Heart right ventricle (tissue), 16 donors: ENCODE measurements at regions not wholly inside any gene's neighbourhood (a gene's known extent, or its start where the extent isn't known, plus 50 kb on each side); places are given as distances from the start of the nearest gene placed in this dataset.
"Not testable (repeated sequence)": the region's sequence is repeated elsewhere in the genome, so short reads cannot be mapped to it uniquely, and the experiment has no call there.

Experiments used
- ATAC-seq, 8 donors: fragments of 200-7000 bp; cut with Tn5 transposase; one replicate each; pipeline ENCODE4 v1.9.1; 2020; ENCODE audit warnings: mild to moderate bottlenecking in 8 of 8, moderate library complexity in 8 of 8, moderate number of reproducible peaks in 1 of 8
- DNase-seq, 2 donors: peaks; one replicate each; pipeline ENCODE4 v3.0.0-alpha.2; 2020
- H3K27ac ChIP-seq, 10 donors: fragments of 200-600 bp; sonication (generic) in 2 of 10; one replicate each; pipeline versions ENCODE4 v1.5.0 to v1.8.0; 2020 to 2022; ENCODE audit warnings: mild to moderate bottlenecking in 3 of 10
- H3K27me3 ChIP-seq, 7 donors: fragments of 200-600 bp; one replicate each; pipeline ENCODE4 v1.8.0; 2021 to 2022; ENCODE audit warnings: mild to moderate bottlenecking in 2 of 7
- H3K36me3 ChIP-seq, 9 donors: fragments of 200-600 bp; sonication (generic) in 1 of 9; one replicate each; pipeline versions ENCODE4 v1.5.0 to v1.8.0; 2020 to 2022; ENCODE audit warnings: mild to moderate bottlenecking in 2 of 9
- H3K4me1 ChIP-seq, 9 donors: fragments of 200-600 bp; sonication (generic) in 1 of 9; one replicate each; pipeline versions ENCODE4 v1.5.0 to v1.8.0; 2020 to 2022; ENCODE audit warnings: mild to moderate bottlenecking in 4 of 9
- H3K4me3 ChIP-seq, 10 donors: fragments of 200-600 bp; sonication (generic) in 2 of 10; one replicate each; pipeline versions ENCODE4 v1.5.0 to v1.8.0; 2020 to 2022; ENCODE audit warnings: mild to moderate bottlenecking in 7 of 10, moderate library complexity in 2 of 10
- H3K9me3 ChIP-seq, 11 donors: fragments of 200-600 bp in 10 of 11; sonication (generic) in 2 of 11; one replicate each; pipeline versions ENCODE4 v1.5.0 to v1.8.0; 2013 to 2022; ENCODE audit warnings: mild to moderate bottlenecking in 2 of 11, control low read depth in 1 of 11, moderate library complexity in 1 of 11
- WGBS, 2 donors: extraction: QIAGEN DNeasy Blood & Tissue Kit; methylation state at CpG; one replicate each; pipeline ENCODE4 v1.1.7; 2013; ENCODE audit warnings: inconsistent platforms in 1 of 2; 5-methylcytosine and 5-hydroxymethylcytosine counted together
- intact Hi-C, 10 donors: fragments of 100-400 bp; cut with DNase I; formaldehyde crosslinking; loops; one replicate each; pipeline versions ENCODE4 v1.11.1 to v1.14.2; 2022
- TF ChIP-seq, protein P1 (sequence below), 9 donors: fragments of 200-600 bp; sonication (generic) in 2 of 9; IDR thresholded peaks; one replicate each; pipeline versions ENCODE4 v1.5.0 to v1.8.0; 2021 to 2022; ENCODE audit warnings: antibody characterized with exemption in 9 of 9, mild to moderate bottlenecking in 5 of 9, moderate library complexity in 1 of 9
- donor health status: Arrhythmogenic right ventricular cardiomyopathy.
- donor health status: ischemic (EF 13 %, LVEDD 7.1; RV severe dilation, severe dysfunction).
- donor health status: healthy with polysubstance abuse.
- donor health status: DM: no; HTN: yes; CAD: no.
- donor health status: DM: no; HTN: no; CAD: no.
- donor health status: ischemic (EF 25% LVEDD 6.9; RV normal size, moderate dysfunction).
- donor health status: ischemic (EF 25% LVEDD 5.7; RV mildly dilated, moderate dysfunction).
- donor health status: healthy.
- donor health status: DM: yes; HTN: yes; CAD: no.
- donor health status: Ischemic cardiomyopathy.
- donor health status: ischemic (EF 35%, LVEDD 5.7; RV mildly dilated, moderate dysfunction).
- donor health status: nonischemic (EF 11% LVEDD 7.7; RV severe dilation, severe dysfunction).
- donor health status: DM: yes; HTN: yes; CAD: no.
- donor health status: PGD.
- donor health status: ischemic (EF 29% LVEDD 5.4; RV normal size, mild dysfunction).
- donor health status: nonischemic (EF 23%, LVEDD 6.1; RV moderate dilation, normal function).

GRCh38 chr5:82586181-82586580 lies 308.0 kb upstream of the RPS23 start:
- no peaks in the 10 kb centered on the region for H3K36me3 ChIP-seq
- intact Hi-C loops: no loop called here
- WGBS, 2 donors: 50 to 63% methylated on average over 2 of the region's 2 CpGs
- H3K27ac ChIP-seq: no peak overlapping the region
- H3K9me3 ChIP-seq: peaks cover 0 to 28% (median 0%) of the 10 kb centered on the region in 11 donors
- ATAC-seq (no peak), DNase-seq (no peak)
- H3K4me1 ChIP-seq: no peaks in the 10 kb centered on the region
- no peak overlapping the region for H3K4me3 ChIP-seq
- no peaks in the 10 kb centered on the region for H3K27me3 ChIP-seq
- TF ChIP-seq, protein P1, sequence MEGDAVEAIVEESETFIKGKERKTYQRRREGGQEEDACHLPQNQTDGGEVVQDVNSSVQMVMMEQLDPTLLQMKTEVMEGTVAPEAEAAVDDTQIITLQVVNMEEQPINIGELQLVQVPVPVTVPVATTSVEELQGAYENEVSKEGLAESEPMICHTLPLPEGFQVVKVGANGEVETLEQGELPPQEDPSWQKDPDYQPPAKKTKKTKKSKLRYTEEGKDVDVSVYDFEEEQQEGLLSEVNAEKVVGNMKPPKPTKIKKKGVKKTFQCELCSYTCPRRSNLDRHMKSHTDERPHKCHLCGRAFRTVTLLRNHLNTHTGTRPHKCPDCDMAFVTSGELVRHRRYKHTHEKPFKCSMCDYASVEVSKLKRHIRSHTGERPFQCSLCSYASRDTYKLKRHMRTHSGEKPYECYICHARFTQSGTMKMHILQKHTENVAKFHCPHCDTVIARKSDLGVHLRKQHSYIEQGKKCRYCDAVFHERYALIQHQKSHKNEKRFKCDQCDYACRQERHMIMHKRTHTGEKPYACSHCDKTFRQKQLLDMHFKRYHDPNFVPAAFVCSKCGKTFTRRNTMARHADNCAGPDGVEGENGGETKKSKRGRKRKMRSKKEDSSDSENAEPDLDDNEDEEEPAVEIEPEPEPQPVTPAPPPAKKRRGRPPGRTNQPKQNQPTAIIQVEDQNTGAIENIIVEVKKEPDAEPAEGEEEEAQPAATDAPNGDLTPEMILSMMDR (IDR thresholded peaks at IDR 0.05): no peak

DNA sequence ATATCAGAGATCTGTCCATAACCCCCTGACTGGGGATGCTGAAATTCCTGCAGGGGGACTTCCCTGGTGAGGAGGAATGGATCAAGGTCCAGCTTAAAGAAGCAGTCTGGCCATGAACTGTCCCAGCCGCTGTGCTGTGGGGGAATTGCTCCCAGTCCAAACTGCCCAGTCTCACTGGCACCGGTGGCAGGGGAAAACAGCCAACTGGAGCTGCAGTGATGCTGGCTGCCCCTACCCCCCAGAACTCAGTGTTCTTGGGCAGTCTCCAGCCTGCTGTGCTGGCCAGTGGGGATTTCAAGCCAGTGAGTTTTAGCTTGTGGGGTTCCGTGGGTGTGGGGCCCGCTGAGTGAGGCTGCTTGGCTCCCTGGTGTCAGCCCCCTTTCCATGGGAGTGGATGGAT lies 306.5 kb upstream of the RPS23 start:
- Histone ChIP-seq H3K4me3 (no peak overlapping the region), H3K9me3 (peaks cover 0 to 27% (median 8%) of the 10 kb centered on the region in 11 donors), H3K36me3 (no peaks in the 10 kb centered on the region), H3K27me3 (no peaks in the 10 kb centered on the region), H3K27ac (no peak overlapping the region), H3K4me1 (no peaks in the 10 kb centered on the region)
- intact Hi-C loops: no loop called here
- DNase-seq (no peak), ATAC-seq (peak in 1 of 8 donors; percentile 77)
- 83 to 95% methylated on average over 4 of the region's 4 CpGs for WGBS, 2 donors
- TF ChIP-seq, protein P1 (IDR thresholded peaks at IDR 0.05): no peak

DNA sequence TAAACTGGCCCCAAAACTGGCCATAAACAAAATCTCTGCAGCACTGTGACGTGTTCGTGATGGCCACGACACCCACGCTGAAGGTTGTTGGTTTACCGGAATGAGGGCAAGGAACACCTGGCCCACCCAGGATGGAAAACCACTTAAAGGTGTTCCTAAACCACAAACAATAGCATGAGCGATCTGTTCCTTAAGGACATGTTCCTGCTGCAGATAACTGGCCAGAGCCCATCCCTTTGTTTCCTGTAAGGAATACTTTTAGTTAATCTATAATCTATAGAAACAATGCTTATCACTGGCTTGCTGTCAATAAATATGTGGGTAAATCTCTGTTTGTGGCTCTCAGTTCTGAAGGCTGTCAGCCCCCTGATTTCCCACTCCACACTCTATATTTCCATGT lies 305.2 kb upstream of the RPS23 start:
- DNase-seq, H3K27ac ChIP-seq, H3K27me3 ChIP-seq, ATAC-seq, H3K4me3 ChIP-seq, H3K36me3 ChIP-seq, H3K4me1 ChIP-seq, intact Hi-C loops: not testable (repeated sequence)
- 94 to 99% methylated on average over 6 of the region's 6 CpGs for WGBS, 2 donors
- peaks cover 0 to 28% (median 8%) of the 10 kb centered on the region in 11 donors for H3K9me3 ChIP-seq

- Histone ChIP-seq H3K4me3 (no peak overlapping the region), H3K27ac (no peak overlapping the region), H3K9me3 (no peaks in the 10 kb centered on the region), H3K36me3 (no peaks in the 10 kb centered on the region), H3K4me1 (no peaks in the 10 kb centered on the region), H3K27me3 (no peaks in the 10 kb centered on the region)
- 90 to 94% methylated on average over 1 of the region's 1 CpG for WGBS, 2 donors
- intact Hi-C loops: no loop called here
- TF ChIP-seq, protein P1 (IDR thresholded peaks at IDR 0.05): no peak
- DNase-seq (no peak), ATAC-seq (no peak)
Observed at GRCh38 chr5:82564963-82565362, 286.8 kb upstream of the RPS23 start.

- H3K27ac ChIP-seq: no peak overlapping the region
- no peaks in the 10 kb centered on the region for H3K27me3 ChIP-seq
- peaks cover 0 to under 1% (median 0%) of the 10 kb centered on the region in 11 donors for H3K9me3 ChIP-seq
- no peaks in the 10 kb centered on the region for H3K36me3 ChIP-seq
- no peak overlapping the region for H3K4me3 ChIP-seq
- no peaks in the 10 kb centered on the region for H3K4me1 ChIP-seq
- TF ChIP-seq, protein P1 (IDR thresholded peaks at IDR 0.05): no peak
- intact Hi-C loops: no loop called here
- no peak for DNase-seq
- ATAC-seq: no peak
Observed at GRCh38 chr5:82563745-82564144, 285.6 kb upstream of the RPS23 start.
